Activated CD4-positive, alpha-beta T cell treated with anti-CD3 and anti-CD28 coated beads, Interleukin-2, amount 50 U/mL, for 48 hours (primary cell): ENCODE measurements at regions not wholly inside any gene's neighbourhood (a gene's known extent, or its start where the extent isn't known, plus 50 kb on each side); places are given as distances from the start of the nearest gene placed in this dataset.
"Not testable (repeated sequence)": the region's sequence is repeated elsewhere in the genome, so short reads cannot be mapped to it uniquely, and the experiment has no call there.

ENCODE experiments used
- DNase-seq, 2 experiments: peaks; one replicate each; pipeline ENCODE4 v3.0.0-alpha.2; 2020

DNA sequence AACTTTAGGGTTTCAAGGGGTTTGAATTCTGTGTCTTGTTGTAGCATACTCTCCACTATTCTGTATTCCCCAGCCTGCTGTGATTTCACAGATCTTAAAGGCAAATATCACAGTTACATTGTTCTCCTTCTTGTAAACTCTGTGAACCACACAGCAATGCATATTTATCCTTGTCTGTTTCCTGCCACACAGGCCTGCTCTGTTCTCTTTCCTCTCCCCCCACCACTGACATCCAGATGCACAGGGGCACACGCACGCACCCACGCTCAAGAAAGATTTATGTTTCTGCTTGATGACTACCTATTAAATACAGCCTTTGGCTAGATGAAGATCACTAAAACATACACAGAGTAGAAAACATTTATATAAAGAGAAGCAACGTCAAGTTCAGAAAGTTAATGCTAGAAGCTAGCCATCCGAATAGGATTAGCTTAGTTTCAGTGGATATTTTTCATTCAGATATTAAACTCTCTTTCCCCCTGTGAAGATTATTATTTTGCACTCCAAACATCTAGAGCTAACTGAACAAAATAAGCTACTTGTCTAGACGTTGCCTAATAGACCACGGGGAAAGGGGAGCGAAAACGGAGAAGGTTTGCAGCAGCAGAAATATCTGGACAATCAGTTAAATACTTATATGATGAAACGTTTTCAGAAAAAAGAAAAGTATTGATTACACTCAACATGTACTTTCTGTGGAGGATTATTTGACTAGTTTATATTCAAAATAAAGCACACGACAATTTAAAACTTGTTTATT, 193.1 kb upstream of the SEMA3C start:
- no peak for DNase-seq

DNA sequence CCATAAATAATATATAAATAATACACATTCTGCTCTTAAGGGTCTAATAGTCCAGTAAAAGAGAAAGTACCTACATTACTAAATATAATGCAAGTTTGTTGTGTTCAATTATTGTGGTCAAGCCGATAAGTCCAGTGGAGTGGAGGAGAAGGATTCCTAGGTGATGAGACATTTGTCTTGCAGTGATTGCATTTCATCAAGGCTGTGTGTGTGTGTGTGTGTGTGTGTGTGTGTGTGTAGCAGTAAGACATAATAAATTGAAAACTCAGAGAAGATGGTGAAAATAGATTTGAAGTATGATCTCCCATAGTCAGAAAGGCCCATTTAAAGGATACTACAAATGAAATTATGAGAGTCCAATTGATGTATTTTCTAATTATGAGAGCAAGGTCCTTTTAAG, 192.5 kb upstream of the SEMA3C start:
- DNase-seq = no peak

DNA sequence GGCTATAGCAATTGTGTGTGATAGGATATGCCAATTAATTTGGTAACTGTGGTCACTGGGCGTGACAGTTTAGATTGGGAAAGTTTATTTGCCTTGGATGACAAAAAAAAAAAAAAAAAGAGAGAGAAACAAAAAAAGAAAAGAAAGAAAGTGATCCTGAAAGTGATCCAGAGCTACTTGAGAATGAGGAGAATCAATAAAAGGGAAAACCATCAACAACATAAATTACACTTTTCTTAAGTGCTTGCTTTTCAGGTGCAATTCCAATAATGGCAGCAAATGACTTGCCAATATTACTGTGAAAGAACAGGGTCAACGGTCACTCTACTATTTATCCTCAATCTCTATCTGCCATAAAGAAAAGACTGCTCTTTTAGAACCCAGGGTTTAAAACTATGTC, 191.8 kb upstream of the SEMA3C start:
- no peak for DNase-seq

DNA sequence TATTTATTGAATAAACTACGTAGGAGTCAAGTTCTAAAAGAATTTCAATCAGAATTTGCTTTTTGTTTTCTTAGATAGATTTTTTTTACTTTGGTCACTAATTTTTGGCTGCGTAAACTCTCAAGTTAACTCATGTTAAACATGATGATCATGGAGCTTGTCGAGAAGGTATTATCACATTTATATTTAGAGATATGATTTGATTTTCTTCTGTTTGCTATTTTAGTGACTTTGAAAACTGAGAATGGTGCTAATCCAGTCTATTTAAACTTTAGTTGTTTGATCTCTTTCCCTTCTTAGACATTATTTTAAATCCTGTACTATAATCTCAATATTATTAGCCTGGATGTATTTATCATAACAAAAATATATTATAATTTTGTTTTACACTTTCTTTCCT, 179.4 kb upstream of the SEMA3C start:
- no peak for DNase-seq

DNA sequence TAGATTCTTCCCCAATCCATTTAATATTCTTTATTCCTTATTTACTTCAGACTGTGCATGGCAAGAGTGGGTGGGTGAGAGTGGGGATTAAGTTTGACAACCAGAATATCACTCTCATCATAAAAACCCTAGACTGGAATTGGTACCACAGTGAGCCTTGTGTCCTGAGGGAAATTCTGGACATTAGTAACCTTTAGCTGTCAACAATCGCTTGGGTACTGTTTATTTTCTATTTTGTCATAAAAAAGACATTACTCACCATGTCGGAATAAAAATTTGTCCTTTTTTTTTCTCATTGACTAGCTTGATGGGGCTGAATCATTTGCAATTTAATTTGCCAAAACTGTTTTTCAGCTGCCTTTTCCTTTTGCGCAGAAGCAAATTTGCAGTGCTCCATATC, 176.1 kb upstream of the SEMA3C start:
- DNase-seq = no peak

DNA sequence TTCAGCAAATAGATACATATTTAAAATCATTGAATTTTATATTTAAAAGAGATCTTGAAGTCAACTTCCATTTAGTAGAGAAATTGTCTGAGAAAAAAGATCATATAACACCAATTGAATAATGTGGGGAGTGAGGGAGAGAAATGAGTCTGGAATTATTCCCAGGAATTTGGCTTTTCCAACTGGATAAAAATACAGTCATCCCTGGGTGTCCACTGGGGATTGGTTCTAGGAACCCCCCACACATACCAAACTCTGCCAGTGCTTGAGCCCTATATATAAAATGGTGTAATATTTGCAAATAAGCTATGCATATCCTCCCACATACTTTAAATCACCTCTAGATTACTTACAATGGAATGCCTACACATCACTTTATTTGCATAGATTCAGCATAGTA, 162.8 kb upstream of the SEMA3C start:
- no peak for DNase-seq

DNA sequence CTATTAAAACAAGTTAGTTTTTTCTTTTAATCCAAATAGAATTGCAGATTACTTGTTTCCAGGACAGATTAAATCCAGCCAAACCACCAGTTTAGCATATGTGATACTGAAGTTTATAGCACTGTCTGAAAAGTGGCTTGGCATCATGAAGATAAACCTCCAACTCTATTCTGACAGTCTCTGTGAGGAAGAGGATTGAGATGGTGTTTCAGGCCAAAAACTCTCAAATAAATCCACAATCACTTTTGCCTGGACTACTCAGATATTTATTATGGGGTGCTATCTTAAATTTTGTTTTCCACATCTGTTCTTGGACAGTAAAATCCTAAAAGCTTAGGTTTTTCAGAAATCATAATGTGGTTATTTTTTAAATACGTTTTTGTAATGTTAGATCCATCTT, 161.7 kb upstream of the SEMA3C start:
- no peak for DNase-seq

DNA sequence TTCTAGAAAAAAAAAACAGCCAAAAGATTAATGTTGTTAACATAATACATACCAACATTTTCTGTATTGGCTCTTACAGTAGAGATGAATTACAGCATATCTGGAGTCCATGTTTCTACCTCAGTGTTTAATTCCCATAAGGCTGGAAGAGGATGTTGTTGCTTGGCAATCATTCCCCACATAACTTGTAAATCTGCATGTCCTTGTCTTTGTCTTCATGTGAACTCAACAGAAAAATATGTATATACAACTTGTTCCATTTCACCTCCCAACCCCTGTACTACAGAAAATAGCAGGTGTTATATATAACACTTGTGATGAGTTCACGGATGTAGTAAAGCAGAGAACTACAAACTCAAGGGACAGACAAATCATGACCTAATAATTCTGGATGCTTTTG, 160.9 kb upstream of the SEMA3C start:
- no peak for DNase-seq

DNA sequence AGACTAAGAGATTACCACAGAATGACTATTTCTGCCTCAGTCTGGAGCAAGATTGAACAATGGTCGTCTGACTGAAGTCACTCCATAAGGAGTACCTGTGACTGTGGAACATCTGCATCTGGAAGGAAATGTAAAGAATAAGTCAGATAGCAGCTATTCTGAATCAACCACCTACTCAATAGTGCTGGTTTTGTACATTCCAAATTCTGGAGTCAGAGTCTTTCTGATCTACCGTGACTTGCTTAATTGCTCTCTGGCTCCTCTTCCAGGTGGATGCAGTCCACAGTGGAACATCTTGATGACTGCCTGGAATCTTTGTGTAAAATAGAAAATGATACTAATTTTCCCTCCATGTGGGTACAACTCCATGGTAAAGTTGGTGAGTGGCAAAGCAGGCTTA, 156.3 kb upstream of the SEMA3C start:
- DNase-seq = no peak

DNA sequence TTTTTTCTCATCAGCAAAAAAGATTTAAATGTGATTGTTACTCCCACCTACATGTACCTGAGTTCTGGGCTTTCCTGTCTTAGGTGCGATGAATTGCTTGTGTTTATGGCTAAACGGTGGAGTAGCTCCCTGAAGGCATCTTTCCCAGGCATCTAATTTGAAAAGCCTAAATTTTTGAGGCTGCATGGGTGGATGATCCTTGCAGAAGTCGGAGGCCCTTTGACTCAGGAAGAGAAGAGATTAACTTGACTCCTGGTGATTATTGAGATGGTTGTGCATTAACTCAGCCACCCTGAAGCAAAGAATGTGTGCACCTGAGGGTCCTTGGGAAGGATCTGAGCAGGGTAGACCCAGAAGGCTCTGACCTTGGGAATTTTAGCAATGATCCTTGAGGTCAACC, 155.6 kb upstream of the SEMA3C start:
- no peak for DNase-seq

DNA sequence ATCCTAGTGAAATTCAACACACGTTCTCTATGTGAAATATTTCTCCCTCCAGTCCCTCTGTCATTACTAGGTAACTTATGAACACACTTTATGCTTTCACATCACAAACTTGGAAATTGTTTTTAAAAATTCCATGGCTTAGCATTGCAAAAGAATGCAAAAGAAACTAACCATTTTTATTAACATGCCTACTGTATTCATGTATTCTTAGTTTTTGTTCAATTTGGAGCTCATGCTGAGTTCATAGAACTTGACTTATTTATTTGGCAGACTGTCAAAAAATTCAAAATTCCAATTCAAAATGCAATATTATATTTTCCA, 155.0 kb upstream of the SEMA3C start:
- no peak for DNase-seq

DNA sequence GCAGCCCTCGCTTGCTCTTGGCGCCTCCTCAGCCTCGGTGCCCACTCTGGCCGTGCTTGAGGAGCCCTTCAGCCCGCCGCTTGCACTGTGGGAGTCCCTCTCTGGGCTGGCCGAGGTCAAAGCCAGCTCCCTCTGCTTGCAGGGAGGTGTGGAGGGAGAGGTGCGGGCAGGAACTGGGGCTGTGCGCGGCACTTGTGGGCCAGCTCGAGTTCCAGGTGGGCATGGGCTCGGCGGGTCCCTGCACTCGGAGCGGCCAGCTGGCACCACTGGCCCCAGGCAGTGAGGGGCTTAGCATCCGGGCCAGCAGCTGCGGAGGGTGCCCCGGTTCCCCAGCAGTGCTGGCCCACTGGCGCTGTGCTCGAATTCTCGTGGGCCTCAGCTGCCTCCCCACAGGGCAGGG, 152.1 kb upstream of the SEMA3C start:
- no peak for DNase-seq

DNA sequence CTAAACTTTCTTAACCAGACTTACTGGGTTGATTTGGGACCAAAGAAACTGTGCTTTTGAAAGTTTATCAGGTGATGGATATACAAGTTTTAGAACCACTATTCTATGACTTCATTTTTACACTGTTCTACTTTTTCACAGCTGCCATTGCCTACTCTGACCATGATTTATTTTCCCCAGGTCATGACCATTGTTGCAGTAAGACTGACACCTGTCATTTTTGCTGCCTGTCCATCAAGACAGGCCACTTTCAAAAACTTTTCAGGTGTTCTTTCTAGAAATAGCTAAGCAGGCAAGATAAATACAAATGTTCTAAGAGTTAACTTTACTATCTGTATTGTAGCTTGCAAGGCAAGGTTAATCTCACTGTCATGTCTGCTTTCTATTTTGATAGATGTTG, 147.9 kb upstream of the SEMA3C start:
- DNase-seq = no peak

DNA sequence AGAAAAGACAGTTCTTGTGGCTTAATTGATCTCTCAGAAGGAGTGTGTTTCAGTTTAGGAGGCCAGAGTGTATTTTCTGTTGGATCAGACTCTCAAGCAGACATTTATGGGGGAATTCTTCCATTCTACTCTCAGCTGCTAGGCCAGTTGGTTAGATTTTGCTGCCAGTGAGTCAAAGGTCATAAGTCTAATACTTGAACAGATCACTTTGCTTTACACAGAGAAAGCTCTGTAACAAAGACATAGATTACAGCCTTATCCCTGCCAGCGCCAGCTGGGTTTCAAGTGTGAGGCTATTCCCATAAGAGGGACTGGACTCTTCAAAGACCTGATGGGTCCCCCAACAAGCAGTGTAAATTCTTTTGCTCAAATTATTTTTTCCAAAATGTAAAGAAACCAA, 145.6 kb upstream of the SEMA3C start:
- no peak for DNase-seq

DNA sequence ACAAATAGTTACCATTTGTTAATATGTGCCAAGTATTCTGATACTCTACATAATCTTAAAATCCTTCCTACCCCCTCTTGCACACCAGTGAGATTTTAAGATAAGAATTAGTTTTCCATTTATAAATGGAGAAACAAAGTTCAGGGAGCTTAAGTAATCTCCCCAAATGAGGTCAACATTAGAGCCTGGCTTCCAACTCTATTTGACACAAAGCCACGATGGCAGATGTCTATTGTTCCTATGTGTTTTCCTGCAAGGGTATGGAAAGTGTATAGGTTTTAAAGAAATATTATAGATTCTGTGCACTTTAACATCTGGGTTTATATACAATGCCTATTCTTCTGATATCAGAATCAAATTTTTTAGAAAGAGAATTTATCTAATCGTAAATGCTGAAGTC, 143.9 kb upstream of the SEMA3C start:
- no peak for DNase-seq

DNA sequence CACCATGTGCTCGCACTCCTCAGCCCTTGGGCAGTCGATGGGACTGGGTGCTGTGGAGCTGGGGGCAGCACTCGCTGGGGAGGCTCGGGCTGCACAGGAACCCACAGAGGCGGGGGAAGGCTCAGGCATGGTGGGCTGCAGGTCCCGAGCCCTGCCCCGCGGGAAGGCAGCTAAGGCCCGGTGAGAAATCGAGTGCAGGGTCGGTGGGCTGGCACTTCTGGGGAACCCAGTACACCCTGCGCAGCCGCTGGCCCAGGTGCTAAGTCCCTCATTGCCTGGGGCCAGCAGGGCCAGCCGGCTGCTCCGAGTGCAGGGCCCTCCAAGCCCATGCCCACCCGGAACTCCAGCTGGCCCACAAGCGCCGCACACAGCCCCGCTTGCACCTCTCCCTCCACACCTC, 138.6 kb upstream of the SEMA3C start:
- not testable (repeated sequence) for DNase-seq

DNA sequence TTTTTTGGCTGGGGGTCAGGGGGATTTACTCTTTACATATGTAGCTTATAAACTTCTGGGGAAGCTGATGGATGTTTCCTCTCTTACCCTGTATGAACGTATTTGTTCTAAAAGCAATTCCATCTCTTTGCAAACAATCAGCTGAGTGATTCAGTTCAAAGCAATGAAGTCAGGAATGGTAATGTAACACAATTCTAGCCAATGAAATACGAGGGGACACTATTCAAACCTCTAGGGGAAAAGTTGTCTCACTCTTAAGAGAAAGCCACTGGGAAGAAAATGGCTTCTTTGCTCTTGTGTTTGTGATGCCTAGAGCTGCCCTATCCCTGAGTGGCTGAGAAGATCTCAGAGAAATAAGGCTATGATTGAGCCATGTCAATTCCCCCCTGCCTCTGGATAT, 134.8 kb upstream of the SEMA3C start:
- DNase-seq = no peak

DNA sequence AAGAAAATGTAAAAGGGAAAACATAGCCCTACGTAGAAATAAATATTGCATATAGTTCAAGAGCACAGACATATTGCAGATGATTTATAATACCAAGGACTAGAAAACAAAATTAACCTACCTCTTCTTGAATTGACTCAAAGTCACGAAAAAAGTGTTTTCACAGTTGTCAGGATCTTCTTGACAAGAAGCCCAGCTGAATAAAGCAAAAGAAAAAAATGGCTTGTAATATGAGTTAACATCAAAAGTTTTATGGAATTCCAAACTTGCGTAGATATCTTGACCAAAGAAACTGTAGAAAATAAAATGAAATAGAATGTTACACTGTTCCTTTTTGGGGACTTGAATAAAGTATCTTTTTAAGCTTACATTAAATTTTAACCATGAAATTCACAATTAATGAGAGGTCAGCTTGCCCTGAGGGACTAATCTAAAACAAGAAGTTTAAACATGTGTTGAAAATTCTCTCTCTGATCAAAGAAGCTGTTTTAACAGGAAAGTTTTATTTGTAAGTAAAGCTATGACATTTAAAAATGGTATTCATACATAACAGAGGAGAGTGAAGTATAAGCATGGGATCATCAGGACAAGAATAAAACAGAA, 133.1 kb upstream of the SEMA3C start:
- DNase-seq = no peak

DNA sequence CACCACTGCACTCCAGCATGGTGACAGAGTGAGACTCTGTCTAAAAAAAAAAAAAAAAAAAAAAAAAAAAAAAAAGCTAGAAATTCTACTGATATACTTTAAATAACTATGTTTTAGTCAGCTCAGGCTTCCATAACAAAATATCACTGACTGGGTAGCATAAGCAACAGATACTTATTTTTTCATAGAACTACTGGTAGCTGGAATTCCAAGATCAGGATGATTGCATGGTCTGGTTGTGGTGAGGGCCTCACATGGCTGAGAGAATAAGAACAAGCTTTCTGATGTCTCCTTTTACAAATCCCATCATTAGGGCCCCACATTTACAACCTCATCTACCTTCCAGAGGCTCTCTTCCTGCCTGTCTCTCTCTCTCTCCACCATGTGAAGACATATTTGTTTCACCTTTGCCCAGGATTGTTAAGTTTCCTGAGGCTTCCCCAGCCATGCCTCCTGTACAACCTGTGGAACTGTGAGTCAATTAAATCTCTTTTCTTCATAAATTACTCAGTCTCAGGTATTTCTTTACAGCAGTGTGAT, 126.7 kb upstream of the SEMA3C start:
- DNase-seq = no peak

DNA sequence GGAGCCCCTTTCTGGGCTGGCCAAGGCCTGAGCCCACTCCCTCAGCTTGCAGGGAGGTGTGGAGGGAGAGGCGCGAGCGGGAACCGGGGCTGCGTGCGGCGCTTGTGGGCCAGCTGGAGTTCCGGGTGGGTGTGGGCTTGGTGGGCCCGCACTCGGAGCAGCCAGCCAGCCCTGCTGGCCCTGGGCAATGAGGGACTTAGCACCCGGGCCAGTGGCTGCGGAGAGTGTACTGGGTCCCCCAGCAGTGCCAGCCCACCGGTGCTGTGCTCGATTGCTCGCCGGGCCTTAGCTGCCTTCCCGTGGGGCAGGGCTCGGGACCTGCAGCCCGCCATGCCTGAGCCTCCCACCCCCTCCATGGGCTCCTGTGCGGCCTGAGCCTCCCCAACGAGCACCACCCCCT, 123.8 kb upstream of the SEMA3C start:
- not testable (repeated sequence) for DNase-seq

DNA sequence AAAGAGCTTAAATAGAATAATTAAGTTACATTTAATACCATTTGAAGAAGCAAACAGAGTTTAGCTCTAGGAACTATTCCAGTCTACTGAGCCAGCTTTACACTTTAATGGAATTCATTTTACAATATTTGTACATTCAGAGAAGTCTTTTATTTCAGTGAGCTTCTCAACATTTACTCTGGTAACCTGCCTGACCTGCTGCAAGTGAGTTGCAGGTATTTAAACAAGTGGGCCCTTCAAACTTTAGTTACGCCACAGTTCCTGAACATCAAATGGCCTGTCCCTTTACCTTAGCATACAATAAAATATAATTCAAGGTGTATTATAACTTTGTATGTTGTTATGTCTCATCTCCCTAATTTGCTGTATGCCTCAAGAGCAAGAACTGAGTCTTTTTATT, 121.6 kb upstream of the SEMA3C start:
- DNase-seq = no peak

DNA sequence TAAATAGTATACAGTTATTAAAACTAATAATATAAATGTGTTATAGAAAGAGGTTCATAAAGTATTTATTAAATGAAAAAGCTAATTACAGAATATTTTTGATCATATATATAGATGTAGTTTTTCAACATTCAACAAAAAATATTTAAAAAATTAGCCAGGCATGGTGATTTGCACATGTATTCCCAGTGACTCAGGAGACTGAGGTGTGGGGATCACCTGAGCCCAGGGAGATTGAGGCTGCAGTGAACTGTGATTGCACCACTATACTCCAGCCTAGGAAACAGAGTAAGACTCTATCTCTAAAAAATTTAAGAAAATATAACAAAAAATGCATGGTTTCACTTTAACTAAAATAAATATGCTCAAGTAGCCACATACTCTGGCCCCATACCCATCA, 118.0 kb upstream of the SEMA3C start:
- DNase-seq = no peak

DNA sequence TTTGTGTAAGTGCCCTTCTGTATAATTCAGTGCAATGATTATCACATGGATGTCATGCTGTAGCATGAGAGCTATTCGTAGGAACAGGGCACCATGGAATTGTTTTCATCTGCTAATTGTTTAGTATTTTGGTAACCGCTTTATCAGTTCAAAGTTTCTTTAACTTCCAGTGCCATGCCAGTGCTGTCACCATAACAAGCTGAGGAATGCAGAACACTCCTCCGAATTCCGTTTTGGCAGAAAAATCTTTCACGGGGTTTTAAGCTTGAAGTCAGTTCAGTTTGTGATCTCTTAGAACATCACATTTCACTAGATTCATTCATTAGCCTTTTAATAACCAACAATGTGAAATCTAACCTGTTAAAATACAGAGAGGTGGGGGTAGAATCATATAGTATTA, 117.2 kb upstream of the SEMA3C start:
- DNase-seq = no peak

DNA sequence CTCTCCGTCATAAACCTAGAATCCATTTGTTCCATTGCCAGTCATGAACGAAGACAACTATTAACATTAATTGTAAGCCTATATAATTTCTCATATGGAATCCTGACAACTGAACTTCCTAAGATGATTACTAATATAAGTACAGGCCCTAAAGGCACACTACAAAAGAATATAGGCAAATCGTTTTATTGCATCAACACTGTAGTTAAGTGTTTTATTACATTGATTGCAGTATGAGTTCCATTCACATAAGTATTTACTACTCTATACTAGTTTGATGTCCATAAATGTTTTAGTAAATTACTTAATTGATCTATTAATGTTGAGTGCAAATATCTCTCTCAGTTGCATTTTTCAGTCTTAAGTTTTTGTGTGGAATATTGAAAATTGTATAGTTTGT, 113.1 kb upstream of the SEMA3C start:
- no peak for DNase-seq

DNA sequence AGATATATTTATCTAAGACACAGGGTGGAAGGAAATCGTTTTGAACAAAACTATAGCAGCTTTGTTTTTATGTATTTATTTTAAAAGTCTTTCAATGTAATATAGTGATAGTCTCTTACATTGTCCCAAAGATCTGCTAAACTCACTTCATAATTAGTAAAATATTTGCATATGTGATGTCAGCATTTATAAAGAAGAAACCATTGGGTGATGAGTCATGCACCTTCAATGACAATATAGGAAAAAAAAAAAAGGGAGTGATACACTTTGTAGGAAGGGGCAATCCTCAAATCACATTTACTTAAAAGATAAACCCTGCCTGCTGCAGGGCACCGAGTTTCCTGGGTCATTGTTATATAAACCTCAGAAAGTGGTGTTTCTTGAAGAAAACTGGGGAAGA, 112.4 kb upstream of the SEMA3C start:
- DNase-seq = no peak
